ENCODE measurements at regions not wholly inside any gene's neighbourhood (a gene's known extent, or its start where the extent isn't known, plus 50 kb on each side); places are given as distances from the start of the nearest gene placed in this dataset.

- DNase-seq (ENCODE audit: low read depth) = no peak
- no peak for TF ChIP-seq CTCF (IDR thresholded peaks at IDR 0.05; ENCODE audit: low read length, missing control alignments)
- H3K4me3 ChIP-seq (replicated peaks; ENCODE audit: low read depth, low read length) = no peak overlapping the region
Observed at GRCh38 chr10:61061923-61062504, 118.0 kb upstream of the RHOBTB1 start.

- DNase-seq (ENCODE audit: low read depth) = no peak
- H3K4me3 ChIP-seq (replicated peaks; ENCODE audit: low read depth, low read length) = no peak overlapping the region
- TF ChIP-seq CTCF (IDR thresholded peaks at IDR 0.05; ENCODE audit: low read length, missing control alignments) = no peak
Observed at GRCh38 chr10:61059636-61060035, 115.7 kb upstream of the RHOBTB1 start.

- TF ChIP-seq CTCF (IDR thresholded peaks at IDR 0.05; ENCODE audit: low read length, missing control alignments) = no peak
- no peak for DNase-seq (ENCODE audit: low read depth)
- no peak overlapping the region for H3K4me3 ChIP-seq (replicated peaks; ENCODE audit: low read depth, low read length)
Observed at GRCh38 chr10:61052469-61053205, 108.7 kb upstream of the RHOBTB1 start.

- DNase-seq (ENCODE audit: low read depth) = no peak
- H3K4me3 ChIP-seq (replicated peaks; ENCODE audit: low read depth, low read length) = no peak overlapping the region
- no peak for TF ChIP-seq CTCF (IDR thresholded peaks at IDR 0.05; ENCODE audit: low read length, missing control alignments)
Observed at GRCh38 chr10:61051344-61051743, 107.4 kb upstream of the RHOBTB1 start.

- TF ChIP-seq CTCF (IDR thresholded peaks at IDR 0.05; ENCODE audit: low read length, missing control alignments) = no peak
- H3K4me3 ChIP-seq (replicated peaks; ENCODE audit: low read depth, low read length) = no peak overlapping the region
- DNase-seq (ENCODE audit: low read depth) = no peak
Observed at GRCh38 chr10:61050120-61050745, 106.2 kb upstream of the RHOBTB1 start.

- no peak for DNase-seq (ENCODE audit: low read depth)
- no peak for TF ChIP-seq CTCF (IDR thresholded peaks at IDR 0.05; ENCODE audit: low read length, missing control alignments)
- H3K4me3 ChIP-seq (replicated peaks; ENCODE audit: low read depth, low read length) = no peak overlapping the region
Observed at GRCh38 chr10:61049386-61049785, 105.4 kb upstream of the RHOBTB1 start.

All from fibroblast of pulmonary artery (primary cell).